ENCODE measurements at regions not wholly inside any gene's neighbourhood (a gene's known extent, or its start where the extent isn't known, plus 50 kb on each side); places are given as distances from the start of the nearest gene placed in this dataset.

- H3K4me3 ChIP-seq: no peak overlapping the region
- H3K4me1 ChIP-seq: no peaks in the 10 kb centered on the region
- intact Hi-C loops (cut with DNase I; ENCODE audit: low total_unique reads): no loop called here
- no peaks in the 10 kb centered on the region for H3K27me3 ChIP-seq
- peaks cover 8 to 12% of the 10 kb centered on the region in 2 donors for H3K9me3 ChIP-seq
- H3K36me3 ChIP-seq: no peaks in the 10 kb centered on the region
- TF ChIP-seq CTCF (IDR thresholded peaks at IDR 0.05) (no peak), POLR2AphosphoS5 (IDR thresholded peaks at IDR 0.05) (no peak), POLR2A (IDR thresholded peaks at IDR 0.05) (no peak)
- H3K27ac ChIP-seq: no peak overlapping the region
- no peak for DNase-seq (ENCODE audit: low spot score in 2 of 2)
These were observed 80.5 kb upstream of the RNF32 start for GRCh38 chr7:156560075-156560474.

GRCh38 chr7:156559001-156559400, 81.6 kb upstream of the RNF32 start:
- intact Hi-C loops (cut with DNase I; ENCODE audit: low total_unique reads): no loop called here
- TF ChIP-seq POLR2A (IDR thresholded peaks at IDR 0.05): no peak
- no peak for TF ChIP-seq CTCF (IDR thresholded peaks at IDR 0.05)
- TF ChIP-seq POLR2AphosphoS5 (IDR thresholded peaks at IDR 0.05): no peak
- DNase-seq (ENCODE audit: low spot score in 2 of 2): no peak
- no peak overlapping the region for H3K4me3 ChIP-seq
- H3K4me1 ChIP-seq: no peaks in the 10 kb centered on the region
- H3K27me3 ChIP-seq: no peaks in the 10 kb centered on the region
- no peak overlapping the region for H3K27ac ChIP-seq
- H3K9me3 ChIP-seq: peaks cover 1 to 2% of the 10 kb centered on the region in 2 donors
- H3K36me3 ChIP-seq: no peaks in the 10 kb centered on the region

GRCh38 chr7:156558198-156558597, 82.4 kb upstream of the RNF32 start:
- no peaks in the 10 kb centered on the region for H3K36me3 ChIP-seq
- no peaks in the 10 kb centered on the region for H3K9me3 ChIP-seq
- no peak overlapping the region for H3K27ac ChIP-seq
- TF ChIP-seq POLR2A (IDR thresholded peaks at IDR 0.05): no peak
- no peak for TF ChIP-seq CTCF (IDR thresholded peaks at IDR 0.05)
- TF ChIP-seq POLR2AphosphoS5 (IDR thresholded peaks at IDR 0.05): no peak
- no peaks in the 10 kb centered on the region for H3K4me1 ChIP-seq
- intact Hi-C loops (cut with DNase I; ENCODE audit: low total_unique reads): no loop called here
- DNase-seq (ENCODE audit: low spot score in 2 of 2): no peak
- H3K4me3 ChIP-seq: no peak overlapping the region
- H3K27me3 ChIP-seq: no peaks in the 10 kb centered on the region

GRCh38 chr7:156556083-156556482, 84.5 kb upstream of the RNF32 start:
- Histone ChIP-seq H3K9me3 (no peaks in the 10 kb centered on the region), H3K36me3 (no peaks in the 10 kb centered on the region), H3K27me3 (no peaks in the 10 kb centered on the region), H3K27ac (no peak overlapping the region), H3K4me1 (no peaks in the 10 kb centered on the region), H3K4me3 (no peak overlapping the region)
- intact Hi-C loops (cut with DNase I; ENCODE audit: low total_unique reads): no loop called here
- no peak for TF ChIP-seq CTCF (IDR thresholded peaks at IDR 0.05)
- TF ChIP-seq POLR2AphosphoS5 (IDR thresholded peaks at IDR 0.05): no peak
- DNase-seq (ENCODE audit: low spot score in 2 of 2): no peak

GRCh38 chr7:156554488-156554887, 86.1 kb upstream of the RNF32 start:
- H3K27ac ChIP-seq: no peak overlapping the region
- H3K4me1 ChIP-seq: no peaks in the 10 kb centered on the region
- no peak overlapping the region for H3K4me3 ChIP-seq
- TF ChIP-seq CTCF (IDR thresholded peaks at IDR 0.05): no peak
- TF ChIP-seq POLR2AphosphoS5 (IDR thresholded peaks at IDR 0.05): no peak
- no peaks in the 10 kb centered on the region for H3K36me3 ChIP-seq
- no peak for DNase-seq (ENCODE audit: low spot score in 2 of 2)
- H3K9me3 ChIP-seq: no peaks in the 10 kb centered on the region
- intact Hi-C loops (cut with DNase I; ENCODE audit: low total_unique reads): no loop called here
- H3K27me3 ChIP-seq: no peaks in the 10 kb centered on the region

Measured in breast epithelium (tissue), 4 donors.